WTC11 (cell line): ENCODE measurements at regions not wholly inside any gene's neighbourhood (a gene's known extent, or its start where the extent isn't known, plus 50 kb on each side); places are given as distances from the start of the nearest gene placed in this dataset.

Source experiments
- ATAC-seq: fragments of 200-7000 bp; cut with Tn5 transposase; 2 replicates; pipeline ENCODE4 v1.10.0; 2021; ENCODE audit warnings: mild to moderate bottlenecking, moderate library complexity
- CTCF ChIA-PET: fragments of 300-600 bp; sonication (Branson Sonifier 250); formaldehyde crosslinking; loops from one replicate; lab custom pipeline; 2021; ENCODE audit warnings: antibody characterized with exemption; lab: Charles Lee
- POLR2A ChIA-PET: fragments of 350-600 bp; sonication (Branson Sonifier 250); formaldehyde crosslinking; loops from one replicate; lab custom pipeline; 2021; ENCODE audit warnings: antibody characterized with exemption; lab: Charles Lee
- DNase-seq: peaks from one replicate; pipeline ENCODE4 v3.0.0; 2021; ENCODE audit warnings: low spot score
- H3K27ac Mint-ChIP-seq: 2 replicates; pipeline ENCODE4 v1.8.0; 2021; ENCODE audit warnings: mixed read lengths
- H3K27me3 Mint-ChIP-seq: 2 replicates; pipeline ENCODE4 v1.8.0; 2021; ENCODE audit warnings: low read depth, mild to moderate bottlenecking, moderate library complexity, mixed read lengths
- H3K36me3 Mint-ChIP-seq: 2 replicates; pipeline ENCODE4 v1.8.0; 2021; ENCODE audit warnings: mixed read lengths
- H3K4me1 Mint-ChIP-seq: 2 replicates; pipeline ENCODE4 v1.8.0; 2022; ENCODE audit warnings: mixed read lengths
- H3K4me3 Mint-ChIP-seq: 2 replicates; pipeline ENCODE4 v1.8.0; 2021; ENCODE audit warnings: mild to moderate bottlenecking, moderate library complexity, mixed read lengths
- H3K9me3 Mint-ChIP-seq: 2 replicates; pipeline ENCODE4 v1.8.0; 2021; ENCODE audit warnings: mixed read lengths
- ATF2 ChIP-seq: sonication (generic); formaldehyde crosslinking; IDR thresholded peaks from 2 replicates; pipeline ENCODE4 v1.8.1; 2022; ENCODE audit warnings: low read depth, missing genetic modification reagents, borderline replicate concordance
- ATF6 ChIP-seq: sonication (generic); formaldehyde crosslinking; IDR thresholded peaks from 2 replicates; pipeline ENCODE4 v1.8.1; 2023; ENCODE audit warnings: mild to moderate bottlenecking, missing genetic modification reagents
- CBFB ChIP-seq: sonication (generic); formaldehyde crosslinking; IDR thresholded peaks from 2 replicates; pipeline ENCODE4 v1.8.1; 2022; ENCODE audit warnings: mild to moderate bottlenecking, low read depth, missing genetic modification reagents
- CREB1 ChIP-seq: sonication (generic); formaldehyde crosslinking; IDR thresholded peaks from 2 replicates; pipeline ENCODE4 v1.8.0; 2023; ENCODE audit warnings: mild to moderate bottlenecking, missing genetic modification reagents
- CREM ChIP-seq: sonication (generic); formaldehyde crosslinking; IDR thresholded peaks from 2 replicates; pipeline ENCODE4 v1.8.1; 2022; ENCODE audit warnings: mild to moderate bottlenecking, missing genetic modification reagents, moderate library complexity
- ELF4 ChIP-seq: sonication (generic); formaldehyde crosslinking; IDR thresholded peaks from 2 replicates; pipeline ENCODE4 v1.8.1; 2022; ENCODE audit warnings: low read depth, mild to moderate bottlenecking, moderate library complexity, missing genetic modification reagents
- JAZF1 ChIP-seq: fragments of 250-450 bp; sonication (Bioruptor Pico); IDR thresholded peaks from 2 replicates; pipeline ENCODE4 v1.9.0; 2021; ENCODE audit warnings: moderate library complexity, mild to moderate bottlenecking, inconsistent platforms
- MLX ChIP-seq: sonication (generic); formaldehyde crosslinking; IDR thresholded peaks from 2 replicates; pipeline ENCODE4 v1.8.1; 2023; ENCODE audit warnings: mild to moderate bottlenecking, missing genetic modification reagents, moderate library complexity
- MXD4 ChIP-seq: fragments of 250-450 bp; sonication (Bioruptor Pico); IDR thresholded peaks from 2 replicates; pipeline ENCODE4 v1.8.0; 2021; ENCODE audit warnings: mild to moderate bottlenecking, moderate library complexity, borderline replicate concordance
- MYBL2 ChIP-seq: sonication (generic); formaldehyde crosslinking; IDR thresholded peaks from 2 replicates; pipeline ENCODE4 v1.8.1; 2023; ENCODE audit warnings: mild to moderate bottlenecking, moderate library complexity, missing genetic modification reagents
- NFATC4 ChIP-seq: fragments of 250-450 bp; sonication (Bioruptor Pico); IDR thresholded peaks from 2 replicates; pipeline ENCODE4 v1.9.0; 2021; ENCODE audit warnings: mild to moderate bottlenecking
- NFE2L1 ChIP-seq: sonication (generic); formaldehyde crosslinking; IDR thresholded peaks from 2 replicates; pipeline ENCODE4 v1.8.1; 2023; ENCODE audit warnings: missing genetic modification reagents
- NR1H2 ChIP-seq: sonication (generic); formaldehyde crosslinking; IDR thresholded peaks from 2 replicates; pipeline ENCODE4 v1.9.0; 2021; ENCODE audit warnings: mild to moderate bottlenecking, moderate library complexity, missing genetic modification reagents
- OVOL2 ChIP-seq: fragments of 250-450 bp; sonication (Bioruptor Pico); IDR thresholded peaks from 2 replicates; pipeline ENCODE4 v1.9.0; 2021; ENCODE audit warnings: mild to moderate bottlenecking, borderline replicate concordance
- PRRX2 ChIP-seq: fragments of 250-450 bp; sonication (Bioruptor Pico); IDR thresholded peaks from 2 replicates; pipeline ENCODE4 v1.8.0; 2021; ENCODE audit warnings: mild to moderate bottlenecking
- TEAD1 ChIP-seq: sonication (generic); formaldehyde crosslinking; IDR thresholded peaks from 2 replicates; pipeline ENCODE4 v1.8.0; 2022; ENCODE audit warnings: mild to moderate bottlenecking, missing genetic modification reagents
- TP53 ChIP-seq: sonication (generic); formaldehyde crosslinking; IDR thresholded peaks from 2 replicates; pipeline ENCODE4 v1.8.1; 2023; ENCODE audit warnings: mild to moderate bottlenecking, missing genetic modification reagents
- ZNF232 ChIP-seq: sonication (generic); formaldehyde crosslinking; IDR thresholded peaks from 2 replicates; pipeline ENCODE4 v1.8.0; 2022; ENCODE audit warnings: mild to moderate bottlenecking, missing genetic modification reagents
- ZNF263 ChIP-seq: sonication (generic); formaldehyde crosslinking; IDR thresholded peaks from 2 replicates; pipeline ENCODE4 v1.8.1; 2022; ENCODE audit warnings: low read depth, mild to moderate bottlenecking, moderate library complexity, missing genetic modification reagents
- ZNF671 ChIP-seq: fragments of 250-450 bp; sonication (Bioruptor Pico); IDR thresholded peaks from 2 replicates; pipeline ENCODE4 v1.8.0; 2021; ENCODE audit warnings: mild to moderate bottlenecking
- ZSCAN18 ChIP-seq: fragments of 250-450 bp; sonication (Bioruptor Pico); IDR thresholded peaks from 2 replicates; pipeline ENCODE4 v2.1.2; 2022; ENCODE audit warnings: mild to moderate bottlenecking, moderate library complexity

GRCh38 chr3:59116233-59116537 lies 66.4 kb upstream of the CFAP20DC start:
- Mint-ChIP-seq H3K4me1 (no peaks in the 10 kb centered on the region), H3K27ac (no peak overlapping the region), H3K36me3 (no peaks in the 10 kb centered on the region), H3K27me3 (no peaks in the 10 kb centered on the region), H3K4me3 (no peak overlapping the region), H3K9me3 (no peaks in the 10 kb centered on the region)
- ATAC-seq (no peak), DNase-seq (no peak)
- no peak for TF ChIP-seq NR1H2
- no peak for TF ChIP-seq CREB1 (CRISPR knock-in tag)
- no peak for TF ChIP-seq MYBL2 (CRISPR knock-in tag)
- no peak for TF ChIP-seq TEAD1 (CRISPR knock-in tag)
- no peak for TF ChIP-seq ATF2 (CRISPR knock-in tag)
- TF ChIP-seq ZNF263 (CRISPR knock-in tag), result no peak
- no peak for TF ChIP-seq MXD4
- ChIA-PET CTCF (no interaction called here), POLR2A (no interaction called here)

- Mint-ChIP-seq H3K9me3 (no peaks in the 10 kb centered on the region), H3K27me3 (no peaks in the 10 kb centered on the region), H3K27ac (no peak overlapping the region), H3K4me1 (no peaks in the 10 kb centered on the region), H3K36me3 (no peaks in the 10 kb centered on the region), H3K4me3 (no peak overlapping the region)
- ChIA-PET POLR2A (no interaction called here), CTCF (interaction anchor here (0.5 kb wide), 1 partner anchor 555 kb away, joined by 3 read pairs; no protein-coding TSS in a partner anchor)
- DNase-seq, result no peak
- ATAC-seq, result no peak
- TF ChIP-seq CREM (CRISPR knock-in tag) (no peak), NFE2L1 (CRISPR knock-in tag) (no peak), JAZF1 (CRISPR knock-in tag) (no peak), ELF4 (CRISPR knock-in tag) (no peak), CBFB (CRISPR knock-in tag) (no peak), ZSCAN18 (CRISPR knock-in tag) (no peak), MLX (CRISPR knock-in tag) (no peak), NFATC4 (no peak), ZNF232 (CRISPR knock-in tag) (no peak), OVOL2 (no peak), ATF6 (CRISPR knock-in tag) (no peak), TP53 (CRISPR knock-in tag) (no peak), PRRX2 (CRISPR knock-in tag) (no peak), ZNF671 (CRISPR knock-in tag) (no peak)
Observed at GRCh38 chr3:59115364-59116232, 65.8 kb upstream of the CFAP20DC start.
